ENCODE measurements at regions not wholly inside any gene's neighbourhood (a gene's known extent, or its start where the extent isn't known, plus 50 kb on each side); places are given as distances from the start of the nearest gene placed in this dataset.
"Not testable (repeated sequence)": the region's sequence is repeated elsewhere in the genome, so short reads cannot be mapped to it uniquely, and the experiment has no call there.

- Mint-ChIP-seq H3K27ac (no peak overlapping the region), H3K4me3 (no peak overlapping the region), H3K36me3 (no peaks in the 10 kb centered on the region), H3K27me3 (ENCODE audit: insufficient read depth, low read depth) (no peaks in the 10 kb centered on the region), H3K4me1 (no peaks in the 10 kb centered on the region), H3K9me3 (no peaks in the 10 kb centered on the region)
- no peak overlapping the region for H3K9ac ChIP-seq
- no peak overlapping the region for H3K4me3 ChIP-seq
- TF ChIP-seq EZH2phosphoT487 (IDR thresholded peaks at IDR 0.05) (no peak), CTCF (IDR thresholded peaks at IDR 0.05) (peak; percentile 16)
- no peaks in the 10 kb centered on the region for H3K79me2 ChIP-seq (ENCODE audit: low read depth)
- peaks cover 4% of the 10 kb centered on the region for H3K9me3 ChIP-seq (ENCODE audit: low read depth)
- H3K36me3 ChIP-seq, result no peaks in the 10 kb centered on the region
- no peaks in the 10 kb centered on the region for H3K27me3 ChIP-seq
- H4K20me1 ChIP-seq (ENCODE audit: low read depth), result no peaks in the 10 kb centered on the region
- H3K4me2 ChIP-seq, result no peak overlapping the region
- no peak for DNase-seq (ENCODE audit: low spot score)
- H3K27ac ChIP-seq, result no peak overlapping the region
- no peaks in the 10 kb centered on the region for H3K4me1 ChIP-seq
- H2AFZ ChIP-seq (replicated peaks), result no peak overlapping the region
- no peaks in the 10 kb centered on the region for H3F3A ChIP-seq (ENCODE audit: low read depth)
Measured at GRCh38 chrX:139475432-139475831, 55.1 kb upstream of the F9 start.

GRCh38 chrX:139461945-139462344, 68.6 kb upstream of the F9 start:
- H3F3A ChIP-seq (ENCODE audit: low read depth); H3K4me3 Mint-ChIP-seq; H4K20me1 ChIP-seq (ENCODE audit: low read depth); H3K9ac ChIP-seq; H3K4me1 ChIP-seq; H3K36me3 Mint-ChIP-seq; DNase-seq (ENCODE audit: low spot score); H3K4me2 ChIP-seq; H3K36me3 ChIP-seq; H3K27me3 Mint-ChIP-seq (ENCODE audit: insufficient read depth, low read depth); H2AFZ ChIP-seq (replicated peaks); H3K9me3 ChIP-seq (ENCODE audit: low read depth); H3K4me1 Mint-ChIP-seq; H3K4me3 ChIP-seq; H3K27me3 ChIP-seq; H3K27ac Mint-ChIP-seq; H3K79me2 ChIP-seq (ENCODE audit: low read depth); H3K27ac ChIP-seq: not testable (repeated sequence)
- peaks cover 21% of the 10 kb centered on the region for H3K9me3 Mint-ChIP-seq

GRCh38 chrX:139454743-139455142, 75.8 kb upstream of the F9 start:
- no peak overlapping the region for H3K27ac ChIP-seq
- H3K27me3 ChIP-seq, result no peaks in the 10 kb centered on the region
- no peaks in the 10 kb centered on the region for H3K27me3 Mint-ChIP-seq (ENCODE audit: insufficient read depth, low read depth)
- H3K9me3 Mint-ChIP-seq, result no peaks in the 10 kb centered on the region
- no peaks in the 10 kb centered on the region for H3K36me3 Mint-ChIP-seq
- no peak overlapping the region for H3K9ac ChIP-seq
- no peaks in the 10 kb centered on the region for H3F3A ChIP-seq (ENCODE audit: low read depth)
- H4K20me1 ChIP-seq (ENCODE audit: low read depth), result no peaks in the 10 kb centered on the region
- no peaks in the 10 kb centered on the region for H3K36me3 ChIP-seq
- DNase-seq (ENCODE audit: low spot score), result no peak
- no peak for TF ChIP-seq CTCF (IDR thresholded peaks at IDR 0.05)
- no peak for TF ChIP-seq EZH2 (IDR thresholded peaks at IDR 0.05)
- no peaks in the 10 kb centered on the region for H3K4me1 ChIP-seq
- no peak overlapping the region for H2AFZ ChIP-seq (replicated peaks)
- no peak overlapping the region for H3K27ac Mint-ChIP-seq
- no peaks in the 10 kb centered on the region for H3K4me1 Mint-ChIP-seq
- H3K79me2 ChIP-seq (ENCODE audit: low read depth), result no peaks in the 10 kb centered on the region
- H3K4me3 ChIP-seq, result no peak overlapping the region
- no peak overlapping the region for H3K4me2 ChIP-seq
- no peaks in the 10 kb centered on the region for H3K9me3 ChIP-seq (ENCODE audit: low read depth)
- H3K4me3 Mint-ChIP-seq, result no peak overlapping the region

GRCh38 chrX:139448996-139449395, 81.5 kb upstream of the F9 start:
- Histone ChIP-seq H3K4me3 (no peak overlapping the region), H4K20me1 (ENCODE audit: low read depth) (no peaks in the 10 kb centered on the region), H3K27me3 (no peaks in the 10 kb centered on the region), H3K9me3 (ENCODE audit: low read depth) (no peaks in the 10 kb centered on the region), H3K9ac (no peak overlapping the region), H3K4me1 (no peaks in the 10 kb centered on the region), H2AFZ (replicated peaks) (no peak overlapping the region), H3K79me2 (ENCODE audit: low read depth) (no peaks in the 10 kb centered on the region), H3K36me3 (no peaks in the 10 kb centered on the region), H3K27ac (no peak overlapping the region), H3K4me2 (no peak overlapping the region), H3F3A (ENCODE audit: low read depth) (no peaks in the 10 kb centered on the region)
- no peak for TF ChIP-seq CTCF (IDR thresholded peaks at IDR 0.05)
- Mint-ChIP-seq H3K4me3 (no peak overlapping the region), H3K4me1 (no peaks in the 10 kb centered on the region), H3K9me3 (peaks cover 5% of the 10 kb centered on the region), H3K27me3 (ENCODE audit: insufficient read depth, low read depth) (peaks cover 2% of the 10 kb centered on the region), H3K27ac (no peak overlapping the region), H3K36me3 (no peaks in the 10 kb centered on the region)
- no peak for DNase-seq (ENCODE audit: low spot score)
